LNCAP (cell line): ENCODE measurements at regions not wholly inside any gene's neighbourhood (a gene's known extent, or its start where the extent isn't known, plus 50 kb on each side); places are given as distances from the start of the nearest gene placed in this dataset.

ENCODE experiments used
- CTCF ChIP-seq: fragments of 450-650 bp; IDR thresholded peaks from 2 replicates; pipeline ENCODE4 v1.5.1; 2017; ENCODE audit warnings: mild to moderate bottlenecking

- TF ChIP-seq CTCF: no peak
These were observed 189.6 kb upstream of the SEMA6A start for GRCh38 chr5:116763987-116764866.

- TF ChIP-seq CTCF: no peak
These were observed 185.4 kb upstream of the SEMA6A start for GRCh38 chr5:116759860-116760640.

- TF ChIP-seq CTCF: no peak
These were observed 182.7 kb upstream of the SEMA6A start for GRCh38 chr5:116757326-116757725.

- TF ChIP-seq CTCF: no peak
These were observed 181.9 kb upstream of the SEMA6A start for GRCh38 chr5:116756531-116756930.

- TF ChIP-seq CTCF: no peak
These were observed 179.9 kb upstream of the SEMA6A start for GRCh38 chr5:116754556-116754955.

GRCh38 chr5:116751684-116752083 is 177.1 kb upstream of the SEMA6A start:
- no peak for TF ChIP-seq CTCF

- no peak for TF ChIP-seq CTCF
These were observed 176.3 kb upstream of the SEMA6A start for GRCh38 chr5:116750631-116751580.
